CD4-positive, alpha-beta T cell (primary cell): ENCODE measurements at regions not wholly inside any gene's neighbourhood (a gene's known extent, or its start where the extent isn't known, plus 50 kb on each side); places are given as distances from the start of the nearest gene placed in this dataset.

Experiments
- ATAC-seq: fragments of 200-7000 bp; cut with Tn5 transposase; one replicate; pipeline ENCODE4 v1.10.0; 2022; ENCODE audit warnings: mild to moderate bottlenecking; ENCODE audit not compliant: poor library complexity
- CTCF ChIA-PET: fragments of 350-600 bp; sonication (Branson Sonifier 250); formaldehyde crosslinking; loops from one replicate; lab custom pipeline; 2021; ENCODE audit warnings: antibody characterized with exemption, inconsistent platforms; lab: Charles Lee
- POLR2A ChIA-PET: fragments of 350-600 bp; sonication (Branson Sonifier 250); formaldehyde crosslinking; loops from one replicate; lab custom pipeline; 2021; ENCODE audit warnings: antibody characterized with exemption, inconsistent platforms; lab: Charles Lee
- DNase-seq, 14 experiments: peaks; one replicate each; pipeline ENCODE4 v3.0.0-alpha.2; 2013 to 2020; ENCODE audit warnings: mixed read lengths in 2 of 14
- H3K27ac ChIP-seq, 2 donors: one replicate each; pipeline versions ENCODE4 v1.5.1 to v1.7.0; 2013; ENCODE audit warnings: low read length in 2 of 2, low read depth in 1 of 2, mild to moderate bottlenecking in 1 of 2
- H3K27me3 ChIP-seq, 2 experiments: 1 replicate in 1 of 2; 2 replicates in 1 of 2; pipeline versions ENCODE4 v1.6.1 to v1.7.0; 2013; ENCODE audit warnings: low read length in 2 of 2, control low read depth in 1 of 2, mild to moderate bottlenecking in 1 of 2, moderate library complexity in 1 of 2; ENCODE audit not compliant: insufficient read depth in 2 of 2, control insufficient read depth in 1 of 2
- H3K36me3 ChIP-seq: one replicate; pipeline ENCODE4 v1.6.1; 2013; ENCODE audit warnings: low read length, control low read depth; ENCODE audit not compliant: insufficient read depth
- H3K4me1 ChIP-seq: one replicate; pipeline ENCODE4 v1.6.1; 2013; ENCODE audit warnings: low read length, control low read depth; ENCODE audit not compliant: insufficient read depth
- H3K4me3 ChIP-seq: one replicate; pipeline ENCODE4 v1.5.1; 2013; ENCODE audit warnings: mild to moderate bottlenecking, low read length, moderate library complexity
- H3K9me3 ChIP-seq, 2 experiments: 1 replicate in 1 of 2; 2 replicates in 1 of 2; pipeline versions ENCODE4 v1.6.1 to v1.7.0; 2013; ENCODE audit warnings: low read length in 2 of 2, mild to moderate bottlenecking in 2 of 2, control low read depth in 1 of 2, moderate library complexity in 1 of 2; ENCODE audit not compliant: control insufficient read depth in 1 of 2, insufficient read depth in 1 of 2
- H3K27ac Mint-ChIP-seq: one replicate; pipeline ENCODE4 v1.8.0; 2020; ENCODE audit warnings: mixed read lengths
- H3K27me3 Mint-ChIP-seq: one replicate; pipeline ENCODE4 v1.8.0; 2021; ENCODE audit warnings: mixed read lengths
- H3K36me3 Mint-ChIP-seq: one replicate; pipeline ENCODE4 v1.8.0; 2021; ENCODE audit warnings: low read depth, mixed read lengths
- H3K4me1 Mint-ChIP-seq: one replicate; pipeline ENCODE4 v1.8.0; 2021; ENCODE audit warnings: low read depth, mixed read lengths
- H3K4me3 Mint-ChIP-seq: one replicate; pipeline ENCODE4 v1.8.0; 2020; ENCODE audit warnings: mild to moderate bottlenecking, mixed read lengths
- H3K9me3 Mint-ChIP-seq: one replicate; pipeline ENCODE4 v1.8.0; 2020; ENCODE audit warnings: mixed read lengths
- intact Hi-C, 2 experiments: fragments of 100-400 bp; cut with DNase I in 1 of 2; cut with micrococcal nuclease in 1 of 2; formaldehyde crosslinking; loops; one replicate each; pipeline versions ENCODE4 v1.15.1 to v1.9.0; 2023 to 2025; cut with DNase I, micrococcal nuclease
- TF ChIP-seq, protein P1 (sequence below): fragments of 200-600 bp; IDR thresholded peaks from one replicate; pipeline ENCODE4 v1.8.0; 2022; ENCODE audit warnings: antibody characterized with exemption, mild to moderate bottlenecking

DNA sequence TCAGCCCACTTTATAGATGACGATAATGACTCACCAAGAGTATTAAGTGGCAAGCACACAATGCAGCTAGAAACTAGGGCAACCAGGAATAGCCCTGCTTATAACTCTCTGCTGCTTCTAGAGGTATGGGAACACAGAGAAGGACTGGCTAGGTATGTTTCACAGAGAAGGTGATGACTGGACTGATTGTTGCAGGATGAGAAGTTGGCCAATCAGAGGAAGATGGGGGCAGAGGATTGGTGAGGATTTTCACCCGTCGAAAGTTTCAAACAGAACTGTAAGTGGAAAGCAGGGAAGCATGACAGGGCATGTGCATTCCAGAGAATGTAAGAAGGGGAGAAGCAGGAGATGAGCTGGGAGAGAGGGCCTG, 222.4 kb upstream of the JUN start:
- H3K27ac Mint-ChIP-seq: no peak overlapping the region
- POLR2A ChIA-PET: no interaction called here

DNA sequence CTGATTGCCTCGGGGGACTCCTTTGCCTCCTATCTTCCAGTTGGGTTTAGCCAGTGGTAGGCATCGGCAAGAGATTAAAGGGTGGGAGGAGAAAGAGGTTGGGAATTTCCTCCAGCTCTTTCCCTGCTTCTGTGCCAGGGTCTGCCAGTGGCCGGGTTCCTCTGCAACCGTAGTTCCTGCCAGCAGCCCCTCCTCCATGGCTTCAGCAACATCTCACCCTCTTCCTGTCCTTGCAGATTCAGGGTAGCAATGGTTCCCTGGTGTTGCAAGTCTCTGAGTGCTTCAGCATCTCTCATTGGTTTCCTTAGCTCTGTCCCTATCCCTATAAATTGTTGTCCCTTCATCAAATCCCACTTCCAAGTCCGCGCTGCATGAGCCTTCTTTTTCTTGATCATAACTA, 223.1 kb upstream of the JUN start:
- no peaks in the 10 kb centered on the region for H3K9me3 Mint-ChIP-seq
- H3K4me1 ChIP-seq: peaks cover 21% of the 10 kb centered on the region
- intact Hi-C loops: no loop called here
- no peaks in the 10 kb centered on the region for H3K27me3 Mint-ChIP-seq
- H3K36me3 Mint-ChIP-seq: no peaks in the 10 kb centered on the region
- H3K27me3 ChIP-seq: no peaks in the 10 kb centered on the region
- CTCF ChIA-PET: no interaction called here
- no peaks in the 10 kb centered on the region for H3K36me3 ChIP-seq
- ATAC-seq: no peak
- H3K4me3 Mint-ChIP-seq: no peak overlapping the region
- H3K4me3 ChIP-seq: no peak overlapping the region
- H3K27ac Mint-ChIP-seq: no peak overlapping the region
- POLR2A ChIA-PET: no interaction called here
- no peaks in the 10 kb centered on the region for H3K9me3 ChIP-seq
- DNase-seq: no peak
- no peak overlapping the region for H3K27ac ChIP-seq
- TF ChIP-seq, protein P1, sequence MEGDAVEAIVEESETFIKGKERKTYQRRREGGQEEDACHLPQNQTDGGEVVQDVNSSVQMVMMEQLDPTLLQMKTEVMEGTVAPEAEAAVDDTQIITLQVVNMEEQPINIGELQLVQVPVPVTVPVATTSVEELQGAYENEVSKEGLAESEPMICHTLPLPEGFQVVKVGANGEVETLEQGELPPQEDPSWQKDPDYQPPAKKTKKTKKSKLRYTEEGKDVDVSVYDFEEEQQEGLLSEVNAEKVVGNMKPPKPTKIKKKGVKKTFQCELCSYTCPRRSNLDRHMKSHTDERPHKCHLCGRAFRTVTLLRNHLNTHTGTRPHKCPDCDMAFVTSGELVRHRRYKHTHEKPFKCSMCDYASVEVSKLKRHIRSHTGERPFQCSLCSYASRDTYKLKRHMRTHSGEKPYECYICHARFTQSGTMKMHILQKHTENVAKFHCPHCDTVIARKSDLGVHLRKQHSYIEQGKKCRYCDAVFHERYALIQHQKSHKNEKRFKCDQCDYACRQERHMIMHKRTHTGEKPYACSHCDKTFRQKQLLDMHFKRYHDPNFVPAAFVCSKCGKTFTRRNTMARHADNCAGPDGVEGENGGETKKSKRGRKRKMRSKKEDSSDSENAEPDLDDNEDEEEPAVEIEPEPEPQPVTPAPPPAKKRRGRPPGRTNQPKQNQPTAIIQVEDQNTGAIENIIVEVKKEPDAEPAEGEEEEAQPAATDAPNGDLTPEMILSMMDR: no peak
- H3K4me1 Mint-ChIP-seq: peaks cover 19% of the 10 kb centered on the region

More for the DNA sequence above, 222.4 kb upstream of the JUN start:
- ATAC-seq (no peak), DNase-seq (no peak)
- H3K27ac ChIP-seq: no peak overlapping the region
- H3K4me3 Mint-ChIP-seq: no peak overlapping the region
- no peaks in the 10 kb centered on the region for H3K36me3 ChIP-seq
- TF ChIP-seq, protein P1: no peak
- no peak overlapping the region for H3K4me3 ChIP-seq
- H3K4me1 ChIP-seq: peaks cover 21% of the 10 kb centered on the region
- H3K9me3 ChIP-seq: no peaks in the 10 kb centered on the region
- no peaks in the 10 kb centered on the region for H3K9me3 Mint-ChIP-seq
- no peaks in the 10 kb centered on the region for H3K36me3 Mint-ChIP-seq
- CTCF ChIA-PET: no interaction called here
- peaks cover 19% of the 10 kb centered on the region for H3K4me1 Mint-ChIP-seq
- H3K27me3 Mint-ChIP-seq: no peaks in the 10 kb centered on the region
- intact Hi-C loops: no loop called here
- H3K27me3 ChIP-seq: no peaks in the 10 kb centered on the region

DNA sequence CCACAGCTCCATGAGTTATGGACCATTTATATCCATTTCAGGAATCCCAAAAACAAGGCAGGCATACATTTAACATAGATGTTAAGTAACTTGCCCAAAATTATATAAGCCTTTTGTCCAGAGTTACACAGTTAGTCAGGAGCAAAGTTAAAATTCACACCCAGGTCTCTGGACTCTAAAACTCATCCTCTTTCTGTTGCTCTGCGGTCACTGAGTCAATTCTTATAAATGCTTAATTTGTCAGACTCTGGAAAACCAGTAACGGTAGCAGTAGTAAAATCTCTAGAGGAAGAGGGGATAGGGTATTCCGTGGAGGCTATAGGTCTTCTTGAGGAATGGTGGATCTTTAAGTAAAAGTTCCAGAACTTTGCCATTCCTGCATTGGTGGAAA, 223.6 kb upstream of the JUN start:
- ATAC-seq: no peak
- Histone ChIP-seq H3K4me3 (no peak overlapping the region), H3K27ac (no peak overlapping the region), H3K4me1 (peaks cover 21% of the 10 kb centered on the region), H3K36me3 (no peaks in the 10 kb centered on the region), H3K27me3 (no peaks in the 10 kb centered on the region), H3K9me3 (no peaks in the 10 kb centered on the region)
- no peaks in the 10 kb centered on the region for H3K27me3 Mint-ChIP-seq
- TF ChIP-seq, protein P1: no peak
- H3K36me3 Mint-ChIP-seq: no peaks in the 10 kb centered on the region
- ChIA-PET POLR2A (no interaction called here), CTCF (no interaction called here)
- H3K27ac Mint-ChIP-seq: no peak overlapping the region
- no peaks in the 10 kb centered on the region for H3K9me3 Mint-ChIP-seq
- no peak overlapping the region for H3K4me3 Mint-ChIP-seq
- peaks cover 19% of the 10 kb centered on the region for H3K4me1 Mint-ChIP-seq
- intact Hi-C loops: no loop called here
- no peak for DNase-seq
